ENCODE measurements at regions not wholly inside any gene's neighbourhood (a gene's known extent, or its start where the extent isn't known, plus 50 kb on each side); places are given as distances from the start of the nearest gene placed in this dataset.

DNA sequence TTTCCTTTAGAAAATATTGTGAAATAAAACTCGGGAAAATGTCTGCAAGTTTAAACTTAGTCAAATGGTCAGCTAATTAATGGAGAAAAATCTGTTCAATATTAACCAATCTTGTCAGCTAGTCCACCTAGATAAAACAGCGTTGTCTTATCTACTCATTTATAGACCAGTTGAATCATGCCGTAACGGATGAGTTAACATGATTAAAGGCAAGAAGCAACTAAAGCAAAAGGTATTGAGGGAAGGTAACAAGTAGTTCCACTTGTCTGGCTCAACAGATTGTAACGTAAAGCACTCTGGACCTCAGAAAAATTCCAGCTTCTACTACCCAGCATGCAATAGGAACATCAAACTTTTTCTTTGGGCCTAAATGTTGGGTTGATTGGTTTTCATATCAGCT, 958.2 kb downstream of the DIAPH3 start:
- 77% methylated on average over 5 of the region's 5 CpGs for WGBS
- TF ChIP-seq EGR1 (IDR thresholded peaks at IDR 0.05; ENCODE audit: low read depth in 2 of 2) (no peak), YY1 (IDR thresholded peaks at IDR 0.05) (no peak), CTCF (IDR thresholded peaks at IDR 0.05; ENCODE audit: low read depth, low read length, missing input control) (no peak), GABPA (IDR thresholded peaks at IDR 0.05 in 1 of 2, conservative IDR thresholded peaks at IDR 0.05 in 1 of 2) (no peak), HNF4A (conservative IDR thresholded peaks at IDR 0.05) (no peak), ATF3 (IDR thresholded peaks at IDR 0.05) (no peak), REST (IDR thresholded peaks at IDR 0.05) (no peak), HNF4G (IDR thresholded peaks at IDR 0.05) (no peak), NR2F2 (IDR thresholded peaks at IDR 0.05) (no peak), FOXA2 (IDR thresholded peaks at IDR 0.05) (no peak), SP1 (IDR thresholded peaks at IDR 0.05) (no peak), FOXA1 (IDR thresholded peaks at IDR 0.05) (no peak), RAD21 (IDR thresholded peaks at IDR 0.05) (no peak), ZBTB33 (IDR thresholded peaks at IDR 0.05) (no peak), JUND (IDR thresholded peaks at IDR 0.05) (no peak), TAF1 (conservative IDR thresholded peaks at IDR 0.05) (no peak), RXRA (IDR thresholded peaks at IDR 0.05) (no peak)
- TF ChIP-seq, protein P1, sequence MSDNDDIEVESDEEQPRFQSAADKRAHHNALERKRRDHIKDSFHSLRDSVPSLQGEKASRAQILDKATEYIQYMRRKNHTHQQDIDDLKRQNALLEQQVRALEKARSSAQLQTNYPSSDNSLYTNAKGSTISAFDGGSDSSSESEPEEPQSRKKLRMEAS (IDR thresholded peaks at IDR 0.05) = no peak

More for the DNA sequence above, 958.2 kb downstream of the DIAPH3 start:
- H3K27me3 ChIP-seq (ENCODE audit: control insufficient read depth in 4 of 4, insufficient read depth in 4 of 4, low read length in 3 of 4) = no peaks in the 10 kb centered on the region
- peaks cover 0 to 2% (median 0%) of the 10 kb centered on the region in 4 donors for H3K9me3 ChIP-seq (ENCODE audit: control insufficient read depth in 4 of 4, low read length in 3 of 4)
- no peak overlapping the region for H3K9ac ChIP-seq (ENCODE audit: low read depth in 1 of 2, low read length in 2 of 2)
- no peak for DNase-seq (ENCODE audit: low spot score)
- no peaks in the 10 kb centered on the region for H3K4me1 ChIP-seq (ENCODE audit: control insufficient read depth in 4 of 4, insufficient read depth in 4 of 4, low read length in 3 of 4)
- H3K4me3 ChIP-seq (ENCODE audit: low read depth in 1 of 3, low read length in 3 of 3) = no peak overlapping the region
- H3K27ac ChIP-seq (ENCODE audit: low read depth in 1 of 2, low read length in 2 of 2) = no peak overlapping the region
- no peaks in the 10 kb centered on the region for H3K36me3 ChIP-seq (ENCODE audit: control insufficient read depth in 4 of 4, insufficient read depth in 3 of 4, low read depth in 1 of 4, low read length in 3 of 4)
